Dermis microvascular lymphatic vessel endothelial cell (primary cell): ENCODE measurements at regions not wholly inside any gene's neighbourhood (a gene's known extent, or its start where the extent isn't known, plus 50 kb on each side); places are given as distances from the start of the nearest gene placed in this dataset.
"Not testable (repeated sequence)": the region's sequence is repeated elsewhere in the genome, so short reads cannot be mapped to it uniquely, and the experiment has no call there.

Experiments used
- DNase-seq, 2 donors: peaks; one replicate each; pipeline versions ENCODE4 v3.0.0 to v3.0.0-alpha.2; 2010; ENCODE audit warnings: low read depth in 2 of 2

DNA sequence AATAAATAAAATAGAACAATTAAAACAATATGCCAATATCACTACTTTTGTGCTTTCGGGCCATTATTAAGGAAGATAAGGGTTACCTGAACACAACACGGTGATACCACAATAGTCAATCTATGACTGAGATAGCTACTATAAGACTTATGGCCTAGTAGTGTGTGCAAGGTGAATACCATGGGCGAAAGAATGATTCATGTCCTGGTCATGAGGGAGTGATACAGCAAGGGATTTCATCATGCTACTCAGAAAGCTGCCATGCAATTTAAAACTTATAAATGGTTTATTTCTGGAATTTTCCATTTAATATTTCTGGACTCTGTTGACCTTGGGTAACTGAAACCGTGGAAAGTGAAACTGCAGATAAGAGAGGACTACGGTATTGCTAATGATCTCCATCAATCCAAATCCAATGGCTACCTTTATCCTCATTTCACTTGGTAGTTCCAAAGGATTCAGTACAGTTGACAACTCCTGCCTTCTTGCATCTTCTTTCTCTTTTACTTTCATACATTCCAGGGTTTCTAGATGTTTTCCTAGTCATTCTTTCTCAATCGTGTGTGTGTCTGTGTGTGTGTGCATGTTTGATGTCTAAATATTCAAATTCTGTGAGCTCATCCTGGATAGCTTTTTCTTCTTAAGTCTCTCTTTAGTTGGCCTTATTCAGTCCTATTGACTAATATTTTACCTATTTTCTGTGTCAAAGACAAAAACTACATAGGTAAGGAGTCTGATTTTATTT, 100.5 kb upstream of the MAGI2 start:
- DNase-seq = no peak

DNA sequence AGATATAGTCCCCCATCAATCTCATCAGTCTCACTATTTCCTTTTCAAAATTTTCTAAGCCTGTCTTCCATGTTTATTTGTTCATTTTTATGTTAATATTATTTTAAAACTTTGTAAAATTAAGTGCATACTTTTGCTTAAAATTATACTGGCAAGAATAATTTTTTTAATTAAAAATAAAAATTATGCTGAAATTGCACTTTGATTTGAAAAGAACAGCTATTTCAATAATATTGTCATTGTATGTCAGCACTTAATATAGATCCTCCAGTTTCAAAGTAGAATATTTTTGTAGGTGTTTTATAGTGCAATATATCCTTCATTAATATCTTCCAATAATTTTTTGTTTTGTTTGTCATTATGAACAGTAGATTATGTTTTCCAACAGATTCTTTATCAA, 99.0 kb upstream of the MAGI2 start:
- no peak for DNase-seq

DNA sequence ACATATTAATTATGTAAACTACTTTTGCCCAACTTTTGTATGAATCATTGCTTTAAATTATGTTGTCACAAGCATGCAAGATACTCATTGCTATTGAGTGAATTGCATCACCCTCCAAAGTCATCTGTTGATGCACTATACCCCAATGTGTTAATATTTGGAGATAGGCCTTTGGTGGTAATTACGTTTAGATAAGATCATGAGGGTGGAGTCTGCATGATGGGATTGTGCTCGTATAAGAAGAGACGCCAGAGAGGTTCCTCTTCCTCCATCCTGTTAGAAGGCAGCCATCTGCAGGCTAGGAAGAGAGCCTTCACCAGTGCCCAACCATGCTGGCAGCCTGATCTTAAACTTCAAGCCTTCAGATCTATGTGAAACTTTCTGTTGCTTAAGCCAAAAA, 95.3 kb upstream of the MAGI2 start:
- no peak for DNase-seq

DNA sequence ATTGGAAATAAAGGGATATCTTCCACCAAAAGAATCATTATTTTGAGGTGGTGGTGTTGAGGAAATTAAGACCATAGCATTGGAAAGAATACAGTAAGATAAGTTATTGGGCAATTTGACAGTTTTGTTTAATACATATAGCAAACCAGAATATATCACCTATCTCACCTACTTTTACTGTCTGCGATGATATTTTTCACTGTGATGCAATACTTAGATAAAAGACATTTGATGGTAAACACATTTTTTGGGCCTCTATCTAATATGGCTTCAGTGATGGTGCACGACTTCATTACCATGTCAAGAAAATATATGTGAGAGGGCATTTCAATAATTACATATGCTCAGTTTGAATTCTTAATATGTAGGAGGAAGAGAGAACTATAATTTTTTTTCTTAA, 93.7 kb upstream of the MAGI2 start:
- DNase-seq = no peak

DNA sequence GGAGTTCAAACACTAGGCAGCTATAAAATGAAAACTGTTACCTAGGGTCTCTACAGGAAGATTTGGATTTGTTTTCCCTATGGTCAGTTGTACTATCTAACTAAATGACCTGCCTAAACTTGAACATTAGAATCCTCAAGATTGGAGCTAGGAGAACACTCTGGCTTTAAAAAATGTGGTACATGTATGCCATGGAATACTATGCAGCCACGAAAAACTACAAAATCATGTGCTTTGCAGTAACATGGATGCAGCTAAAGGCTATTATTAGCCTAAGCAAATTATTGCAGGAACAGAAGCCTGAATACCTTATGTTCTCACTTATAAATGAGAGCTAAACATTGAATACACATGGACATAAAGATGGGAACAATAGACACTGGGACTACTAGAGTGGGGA, 87.1 kb upstream of the MAGI2 start:
- no peak for DNase-seq

DNA sequence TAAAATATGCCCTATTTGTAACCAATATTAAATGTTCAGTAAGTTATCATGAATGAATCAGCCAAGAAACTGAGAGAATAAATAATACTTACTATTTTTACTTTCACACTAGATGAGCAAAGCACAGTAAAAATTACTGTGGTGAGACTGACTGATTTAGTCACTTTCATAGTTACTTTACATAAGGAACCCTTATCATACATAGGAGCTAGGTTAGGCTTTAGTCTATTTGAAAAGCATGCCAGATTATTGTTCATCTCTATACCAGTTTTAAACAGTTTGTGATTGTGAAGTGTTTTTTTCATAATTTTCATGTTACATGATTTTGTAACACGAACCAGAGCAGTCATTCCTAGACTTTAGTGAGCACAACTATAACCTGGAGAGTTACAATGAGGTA, 80.7 kb upstream of the MAGI2 start:
- no peak for DNase-seq

DNA sequence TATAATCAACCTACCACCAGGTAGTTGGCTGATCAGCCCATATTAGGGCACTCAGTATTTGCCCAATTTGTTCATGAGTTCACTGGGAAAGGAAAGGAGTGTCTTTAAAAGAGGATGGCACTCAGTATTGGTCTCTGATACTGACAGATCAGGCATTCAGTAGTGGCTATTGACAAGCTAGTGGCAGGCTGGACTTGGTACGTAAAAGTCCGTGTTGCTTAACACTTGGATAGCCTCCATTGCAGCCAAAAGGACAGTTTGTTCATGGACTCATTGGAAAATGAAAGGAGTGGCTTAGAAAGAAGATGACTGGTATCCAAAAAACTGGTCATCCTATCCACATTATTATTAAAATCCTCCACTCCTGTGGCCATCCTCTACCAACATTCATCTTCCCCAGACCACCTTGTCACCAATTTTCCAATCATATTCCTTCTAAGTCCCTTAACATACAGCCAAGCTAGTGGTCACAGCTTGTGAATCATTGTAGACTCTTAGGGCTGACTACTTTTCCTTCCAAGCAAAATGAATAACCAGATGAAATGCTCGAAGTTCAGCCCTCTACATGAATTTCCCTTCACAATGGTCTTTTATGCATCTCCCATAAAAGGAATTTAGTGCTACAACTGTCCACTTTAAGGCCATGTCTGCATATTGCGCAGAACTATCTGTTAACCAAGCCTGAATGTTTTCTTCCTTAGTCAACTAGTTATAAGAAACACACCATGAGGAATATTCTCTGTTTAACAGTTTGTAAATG, 78.6 kb upstream of the MAGI2 start:
- no peak for DNase-seq

DNA sequence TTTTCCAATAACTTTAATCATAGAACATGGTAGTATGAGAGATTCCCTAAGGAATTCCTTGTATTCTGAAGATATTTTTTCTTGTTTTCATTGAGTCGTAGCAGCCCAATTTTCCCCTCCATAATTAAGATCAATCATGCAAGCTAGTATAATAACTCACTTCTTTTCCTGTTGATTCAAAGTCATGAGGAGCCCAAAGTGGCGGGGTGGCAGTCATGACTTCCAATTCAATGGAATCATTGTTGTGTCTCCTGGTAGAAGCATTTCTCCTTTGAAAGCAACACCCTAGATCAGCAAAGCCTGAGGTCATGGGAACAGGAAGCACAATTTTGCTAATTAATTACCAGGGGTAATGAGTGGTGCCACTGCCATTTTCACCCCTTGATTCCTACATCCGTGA, 77.6 kb upstream of the MAGI2 start:
- no peak for DNase-seq

DNA sequence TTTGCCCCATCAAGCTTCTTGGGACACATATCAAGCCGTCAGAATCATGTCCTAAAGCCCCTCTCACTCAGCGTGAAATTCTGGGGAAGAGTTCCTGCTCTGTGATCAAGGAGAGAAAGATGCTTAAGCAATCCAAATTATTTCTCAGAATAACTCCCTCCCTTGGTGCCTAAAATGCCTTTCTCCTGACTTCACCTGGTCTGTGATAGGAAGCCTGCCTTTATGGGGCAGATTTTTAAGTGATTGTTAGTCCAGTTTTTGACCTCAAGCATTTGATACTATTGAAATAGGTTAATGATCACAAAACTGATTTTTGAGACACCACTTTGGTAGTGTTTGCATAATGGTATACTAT, 76.4 kb upstream of the MAGI2 start:
- no peak for DNase-seq

DNA sequence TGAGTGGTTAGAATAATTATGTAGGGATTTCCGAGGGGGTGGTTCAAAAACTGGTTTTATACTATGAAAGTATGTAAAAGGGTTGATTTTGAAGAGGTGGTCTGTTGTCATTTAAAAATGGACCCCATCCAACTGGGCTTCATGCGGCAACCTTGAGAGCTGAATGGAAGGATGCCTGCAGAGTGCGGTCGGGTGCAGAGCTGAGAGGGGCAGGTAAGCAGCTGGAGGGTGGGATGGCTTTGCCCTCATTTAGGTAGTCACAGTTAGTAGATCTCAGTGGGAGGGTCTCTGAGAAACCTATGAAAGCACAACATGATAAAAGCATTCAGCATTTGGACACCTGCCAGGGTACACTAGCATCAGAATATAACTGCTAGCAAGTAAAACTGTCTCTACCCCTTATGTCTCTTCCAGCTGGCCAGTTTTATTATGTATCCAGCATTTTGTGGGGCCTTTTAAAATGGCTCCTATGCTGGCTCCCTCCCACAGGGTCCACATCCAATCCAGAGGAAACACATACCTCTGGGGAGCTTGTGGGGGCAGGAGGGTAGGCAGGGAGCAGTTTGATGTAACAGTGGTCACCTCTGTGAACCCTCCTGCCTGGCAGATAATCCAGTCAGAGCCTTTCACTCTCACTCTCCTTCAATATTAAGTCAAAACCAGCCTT, 75.9 kb upstream of the MAGI2 start:
- DNase-seq = no peak

DNA sequence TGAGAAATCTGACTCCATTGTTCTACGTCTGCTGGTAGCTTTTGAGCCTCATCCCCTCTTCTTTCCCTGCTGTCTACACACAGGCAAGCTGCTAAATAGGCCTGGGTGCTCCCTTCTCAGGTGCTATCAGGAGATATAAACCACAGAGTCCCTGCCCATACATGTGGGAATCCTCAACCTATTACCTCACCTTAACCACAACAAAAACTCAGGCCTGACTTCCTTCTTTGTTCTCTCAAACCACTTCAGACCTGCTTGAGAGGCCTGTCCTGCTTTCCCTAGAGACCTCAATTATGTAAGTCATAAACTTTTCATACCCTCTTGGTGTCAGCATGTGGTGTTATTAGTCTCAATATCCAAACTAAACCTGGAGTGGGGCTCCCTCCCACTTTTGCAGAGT, 75.0 kb upstream of the MAGI2 start:
- DNase-seq = no peak

DNA sequence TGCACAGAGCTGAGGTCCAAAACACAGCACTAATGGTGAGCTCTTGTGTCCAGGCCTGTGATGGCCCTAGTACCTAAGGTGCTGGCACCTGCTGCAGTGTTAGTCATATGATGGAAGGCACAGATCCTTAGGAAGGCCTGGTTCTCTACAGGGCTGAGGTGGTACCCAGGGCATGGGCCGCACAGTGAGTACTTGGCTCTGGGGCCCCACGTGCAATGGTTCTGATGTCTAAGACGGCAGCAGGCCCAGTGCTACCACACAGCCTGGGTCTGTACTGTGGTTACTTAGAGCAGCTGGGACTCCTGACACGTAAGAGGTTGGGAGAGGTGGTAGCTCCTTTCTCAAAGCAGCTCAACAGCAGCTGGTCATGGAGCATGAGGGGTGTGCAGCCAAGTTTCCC, 70.6 kb upstream of the MAGI2 start:
- no peak for DNase-seq

DNA sequence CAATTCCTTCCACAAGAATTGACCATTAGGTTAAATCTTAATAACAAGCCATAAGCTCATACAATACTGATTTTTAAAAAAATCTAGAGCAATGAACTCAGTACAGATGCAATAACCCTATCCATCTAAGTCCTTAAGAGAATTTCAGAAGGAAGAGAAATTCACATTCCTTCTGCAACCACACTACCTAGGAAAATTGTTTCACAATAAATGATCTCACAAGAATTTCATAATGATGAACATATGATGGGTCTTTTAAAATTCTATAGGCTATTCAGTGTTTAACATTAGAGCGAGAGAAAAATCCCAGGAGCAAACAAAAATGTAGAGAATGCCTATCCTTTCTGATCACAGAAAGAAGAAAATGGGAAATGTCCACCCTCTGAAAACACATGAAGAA, 70.0 kb upstream of the MAGI2 start:
- no peak for DNase-seq

DNA sequence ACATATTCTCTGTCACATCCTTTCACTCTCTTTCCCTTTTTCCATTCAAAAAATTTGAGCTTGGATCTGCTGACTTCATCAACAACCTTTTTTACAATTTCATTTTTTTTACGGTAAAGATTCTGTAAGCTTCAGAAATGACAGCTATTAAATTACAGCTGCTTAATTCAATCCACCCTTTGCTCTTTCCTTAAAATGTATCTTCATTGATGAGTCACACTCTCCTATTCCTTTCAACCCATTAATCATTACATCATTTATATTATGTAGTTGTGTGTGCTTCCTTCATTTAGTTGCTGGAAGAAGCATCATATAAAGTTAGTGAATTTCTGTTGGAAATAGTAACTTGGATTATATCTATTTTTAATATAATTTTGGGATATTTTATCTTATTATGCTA, 67.1 kb upstream of the MAGI2 start:
- no peak for DNase-seq

DNA sequence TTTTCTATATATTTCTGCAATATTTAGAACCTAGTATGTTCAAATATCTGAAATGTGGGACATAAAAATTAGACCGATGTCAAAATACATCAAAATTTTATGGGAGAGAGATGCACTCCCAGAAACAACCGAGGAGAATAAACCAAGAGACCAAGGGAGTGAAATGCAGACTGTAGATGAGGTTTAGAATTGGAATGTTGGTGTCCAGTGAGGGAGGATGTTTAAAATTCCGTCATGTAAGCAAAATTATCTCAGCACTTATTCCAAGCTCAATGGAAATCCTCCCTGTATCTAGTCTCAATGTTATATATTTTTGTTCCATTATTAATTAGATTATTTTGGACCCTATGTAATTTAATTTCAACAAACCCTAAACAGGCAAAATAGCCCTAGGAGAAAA, 61.9 kb upstream of the MAGI2 start:
- DNase-seq = no peak

DNA sequence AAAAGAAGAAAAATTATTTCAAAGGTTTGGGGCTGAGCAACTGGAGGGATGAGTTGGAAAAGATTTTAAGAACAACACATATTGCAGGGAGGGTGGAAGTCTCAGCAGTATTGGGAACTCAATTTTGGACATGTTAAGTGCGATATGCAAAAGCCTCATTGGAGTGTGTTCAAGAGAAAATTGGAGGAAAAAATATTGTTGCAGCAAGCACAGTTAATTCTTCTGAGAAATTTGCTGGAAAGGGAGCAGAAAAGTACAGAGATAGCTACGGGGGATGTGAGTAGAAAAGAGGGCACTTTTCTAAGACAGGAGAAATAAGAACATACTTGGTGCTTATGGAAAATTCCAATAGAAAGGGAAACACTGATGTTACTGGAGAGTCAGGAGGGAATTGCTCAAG, 59.8 kb upstream of the MAGI2 start:
- DNase-seq = no peak

DNA sequence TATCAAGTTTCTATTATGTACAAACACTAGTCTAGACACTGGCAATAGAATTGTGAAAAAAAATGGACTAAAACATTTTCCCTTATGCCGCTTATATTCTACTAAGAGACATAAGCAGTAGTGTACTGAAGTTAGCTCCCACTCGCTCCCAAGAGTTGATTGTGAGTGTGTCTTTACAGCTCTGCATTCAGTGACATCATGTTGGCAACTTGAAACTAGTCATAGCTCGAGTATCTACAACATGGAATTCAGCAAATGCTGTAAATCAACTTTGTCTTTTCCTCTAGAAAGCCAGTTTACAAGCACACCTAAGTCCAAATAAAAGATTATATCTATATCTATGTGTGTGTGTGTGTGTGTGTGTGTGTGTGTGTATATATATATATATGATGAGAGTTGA, 58.8 kb upstream of the MAGI2 start:
- no peak for DNase-seq

DNA sequence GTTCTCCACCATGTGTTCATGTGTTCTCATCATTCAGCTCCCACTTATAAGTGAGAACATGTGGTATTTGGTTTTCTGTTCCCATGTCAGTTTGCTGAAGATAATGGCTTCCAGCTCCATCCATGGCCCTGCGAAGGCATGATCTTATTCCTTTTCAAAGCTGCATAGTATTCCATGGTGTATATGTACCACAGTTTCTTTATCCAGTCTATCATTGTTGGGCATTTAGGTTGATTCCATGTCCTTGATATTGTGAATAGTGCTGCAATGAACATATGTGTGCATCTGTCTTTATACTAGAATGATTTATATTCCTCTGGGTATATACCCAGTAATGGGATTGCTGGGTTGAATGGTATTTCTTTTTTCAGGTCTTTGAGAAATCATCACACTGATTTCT, 57.6 kb upstream of the MAGI2 start:
- DNase-seq = not testable (repeated sequence)

DNA sequence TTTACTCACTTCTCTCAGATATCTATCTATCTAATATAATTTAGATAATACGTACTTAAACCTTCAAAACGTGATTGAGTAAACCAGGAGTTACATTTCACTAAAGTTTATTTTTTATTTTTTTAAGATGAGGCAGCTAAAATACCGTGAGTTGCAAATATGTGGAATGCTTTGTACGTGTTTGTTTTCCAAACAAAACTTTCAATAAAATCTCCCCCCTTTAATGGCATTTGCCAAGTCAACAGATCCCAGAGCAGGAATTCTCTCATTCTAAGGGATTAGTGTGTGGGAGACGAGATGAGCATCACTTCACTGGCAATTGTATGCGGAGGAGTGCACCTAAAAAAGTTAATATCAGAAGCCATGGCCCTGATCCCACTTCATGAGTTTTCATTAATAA, 53.7 kb upstream of the MAGI2 start:
- DNase-seq = no peak

DNA sequence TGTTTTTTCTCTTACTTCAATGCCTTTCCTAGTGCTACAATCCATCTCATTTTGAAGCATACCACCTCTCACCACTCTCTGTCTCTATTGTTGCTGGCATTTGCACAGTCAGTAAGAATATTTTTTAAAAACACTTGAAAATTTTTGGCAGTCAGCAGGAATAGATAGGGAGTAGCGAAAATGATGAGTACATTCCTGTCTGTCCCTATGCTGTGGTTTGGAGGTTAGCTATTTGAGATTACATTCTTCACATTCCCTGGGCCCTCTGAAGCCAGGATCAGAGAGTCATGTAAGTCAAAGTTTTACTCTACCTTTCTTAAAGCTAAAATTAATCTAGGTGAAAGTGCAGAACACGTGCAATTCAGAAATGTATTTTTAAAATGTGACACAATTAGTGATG, 53.0 kb upstream of the MAGI2 start:
- DNase-seq = no peak

DNA sequence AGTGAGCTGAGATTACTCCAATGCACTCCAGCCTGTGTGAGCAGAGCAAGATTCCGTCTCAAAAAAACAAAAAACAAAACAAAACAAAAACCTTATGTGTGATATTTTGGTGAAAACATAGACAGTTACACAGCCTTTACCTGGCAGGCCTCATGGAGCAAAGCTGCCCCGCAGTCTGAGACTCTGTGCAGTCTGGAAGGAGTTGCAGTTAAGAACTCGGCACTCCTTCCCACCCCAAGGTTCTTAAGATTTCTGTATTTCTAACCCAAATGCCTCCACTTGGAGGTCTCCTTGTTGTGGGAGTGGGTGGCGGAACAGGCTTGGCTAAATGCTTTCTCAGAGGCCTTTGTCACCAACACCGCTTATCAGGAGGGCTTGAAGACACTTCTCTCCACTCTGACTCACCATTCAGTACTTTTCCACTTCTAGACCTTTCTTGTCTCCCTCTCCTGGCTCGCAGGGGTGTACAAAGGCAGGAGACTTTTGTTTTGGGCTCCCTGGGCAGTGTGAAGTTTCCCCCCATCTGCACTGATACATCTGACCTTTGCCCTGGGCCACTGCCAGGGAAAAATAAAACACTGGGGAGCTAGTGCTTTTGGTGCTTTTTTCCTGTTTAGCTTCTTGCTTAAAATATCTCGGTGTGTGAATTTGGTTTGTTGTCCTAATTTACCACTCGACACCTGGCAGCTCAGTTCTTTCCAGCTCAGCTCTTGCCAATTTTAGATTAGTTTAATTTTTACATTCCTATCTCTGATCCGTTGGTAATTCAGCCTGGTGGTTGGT, 51.3 kb upstream of the MAGI2 start:
- DNase-seq = peak in 1 of 2 donors; percentile 2
